ENCODE measurements at regions not wholly inside any gene's neighbourhood (a gene's known extent, or its start where the extent isn't known, plus 50 kb on each side); places are given as distances from the start of the nearest gene placed in this dataset.
"Not testable (repeated sequence)": the region's sequence is repeated elsewhere in the genome, so short reads cannot be mapped to it uniquely, and the experiment has no call there.

DNA sequence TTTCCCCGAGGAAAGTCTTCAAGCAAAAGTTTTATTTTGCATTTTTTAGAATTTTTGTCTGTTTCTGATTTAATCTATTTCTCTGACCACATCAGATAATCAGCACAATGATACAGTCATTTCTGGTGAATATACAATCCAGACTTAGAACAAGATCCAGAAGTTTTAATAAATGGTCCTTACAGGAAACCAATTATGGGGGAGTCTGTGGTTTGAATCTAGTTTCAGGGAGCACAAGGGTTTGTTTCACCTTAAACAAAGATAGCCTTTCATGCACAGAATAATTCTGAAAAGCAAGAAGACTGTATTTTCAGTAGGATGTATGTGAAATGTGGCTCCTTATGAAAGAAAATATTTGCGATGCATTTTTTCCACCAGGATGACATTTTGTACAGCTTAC lies 158.5 kb upstream of the ARSJ start:
- H3K36me3 ChIP-seq (ENCODE audit: low read depth, missing control alignments): no peaks in the 10 kb centered on the region
- H3K27me3 ChIP-seq: no peaks in the 10 kb centered on the region
- DNase-seq: no peak
- TF ChIP-seq, protein P1, sequence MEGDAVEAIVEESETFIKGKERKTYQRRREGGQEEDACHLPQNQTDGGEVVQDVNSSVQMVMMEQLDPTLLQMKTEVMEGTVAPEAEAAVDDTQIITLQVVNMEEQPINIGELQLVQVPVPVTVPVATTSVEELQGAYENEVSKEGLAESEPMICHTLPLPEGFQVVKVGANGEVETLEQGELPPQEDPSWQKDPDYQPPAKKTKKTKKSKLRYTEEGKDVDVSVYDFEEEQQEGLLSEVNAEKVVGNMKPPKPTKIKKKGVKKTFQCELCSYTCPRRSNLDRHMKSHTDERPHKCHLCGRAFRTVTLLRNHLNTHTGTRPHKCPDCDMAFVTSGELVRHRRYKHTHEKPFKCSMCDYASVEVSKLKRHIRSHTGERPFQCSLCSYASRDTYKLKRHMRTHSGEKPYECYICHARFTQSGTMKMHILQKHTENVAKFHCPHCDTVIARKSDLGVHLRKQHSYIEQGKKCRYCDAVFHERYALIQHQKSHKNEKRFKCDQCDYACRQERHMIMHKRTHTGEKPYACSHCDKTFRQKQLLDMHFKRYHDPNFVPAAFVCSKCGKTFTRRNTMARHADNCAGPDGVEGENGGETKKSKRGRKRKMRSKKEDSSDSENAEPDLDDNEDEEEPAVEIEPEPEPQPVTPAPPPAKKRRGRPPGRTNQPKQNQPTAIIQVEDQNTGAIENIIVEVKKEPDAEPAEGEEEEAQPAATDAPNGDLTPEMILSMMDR (IDR thresholded peaks at IDR 0.05): no peak
- no peak for TF ChIP-seq POLR2A (IDR thresholded peaks at IDR 0.05)
- H3K4me1 ChIP-seq: no peaks in the 10 kb centered on the region
- 78 to 85% methylated on average over 2 of the region's 2 CpGs for WGBS, 2 donors
- H3K4me3 ChIP-seq: no peak overlapping the region
- H3K27ac ChIP-seq: no peak overlapping the region
- intact Hi-C loops (cut with DNase I; ENCODE audit: low total_unique reads): no loop called here
- no peaks in the 10 kb centered on the region for H3K9me3 ChIP-seq

DNA sequence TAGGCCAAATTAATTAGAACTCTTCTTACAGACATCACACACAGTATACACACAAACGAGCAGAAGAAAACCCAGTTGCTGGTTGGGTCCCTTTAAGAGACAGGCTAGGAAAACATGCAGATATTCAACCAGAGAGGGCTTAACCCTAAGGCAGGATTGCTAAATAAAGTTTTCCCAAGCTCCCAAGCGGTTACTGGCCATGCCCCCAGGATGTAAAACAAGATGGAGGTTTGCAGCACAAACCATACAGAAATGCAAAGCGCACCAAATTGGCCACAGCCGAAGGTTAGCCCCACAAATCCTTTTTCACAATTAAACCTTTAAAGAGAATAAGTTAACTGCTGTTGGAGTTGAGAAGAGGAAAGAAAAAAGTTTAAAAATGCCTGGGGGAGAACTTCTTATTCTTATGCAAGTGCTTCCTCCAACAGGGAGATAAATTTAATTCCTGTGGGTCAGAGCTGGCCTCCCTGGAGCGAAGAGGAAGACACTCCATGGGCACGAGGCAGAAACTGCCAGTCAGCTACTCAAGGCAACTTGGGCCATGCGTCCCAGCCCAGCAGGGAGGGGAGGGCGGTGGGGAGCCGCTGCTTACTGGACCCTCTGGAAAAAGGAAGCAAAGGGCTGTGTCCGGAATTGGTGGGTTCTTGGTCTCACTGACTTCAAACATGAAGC lies 167.6 kb upstream of the ARSJ start:
- Histone ChIP-seq H3K27me3 (no peaks in the 10 kb centered on the region), H3K4me1 (no peaks in the 10 kb centered on the region), H3K27ac (no peak overlapping the region), H3K4me3 (no peak overlapping the region), H3K9me3 (no peaks in the 10 kb centered on the region), H3K36me3 (ENCODE audit: low read depth, missing control alignments) (no peaks in the 10 kb centered on the region)
- WGBS, 2 donors: 82 to 84% methylated on average over 10 of the region's 10 CpGs
- no peak for DNase-seq
- intact Hi-C loops (cut with DNase I; ENCODE audit: low total_unique reads): no loop called here
- no peak for TF ChIP-seq POLR2A (IDR thresholded peaks at IDR 0.05)
- TF ChIP-seq, protein P1 (IDR thresholded peaks at IDR 0.05): no peak

DNA sequence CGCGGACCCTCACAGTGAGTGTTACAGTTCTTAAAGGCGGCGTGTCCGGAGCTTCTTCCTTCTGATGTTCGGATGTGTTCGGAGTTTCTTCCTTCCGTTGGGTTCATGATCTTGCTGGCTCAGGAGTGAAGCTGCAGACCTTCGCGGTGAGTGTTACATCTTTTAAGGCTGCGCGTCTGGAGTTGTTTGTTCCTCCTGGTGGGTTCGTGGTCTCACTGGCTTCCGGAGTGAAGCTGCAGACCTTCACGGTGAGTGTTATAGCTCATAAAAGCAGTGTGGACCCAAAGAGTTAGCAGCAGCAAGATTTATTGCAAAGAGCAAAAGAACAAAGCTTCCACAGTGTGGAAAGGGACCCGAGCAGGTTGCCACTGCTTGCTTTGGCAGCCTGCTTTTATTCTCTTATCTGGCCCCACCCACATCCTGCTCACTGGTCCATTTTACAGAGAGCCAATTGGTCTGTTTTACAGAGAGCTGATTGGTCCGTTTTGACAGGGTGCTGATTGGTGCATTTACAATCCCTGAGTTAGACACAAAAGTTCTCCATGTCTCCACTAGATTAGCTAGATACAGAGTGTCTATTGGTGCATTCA lies 168.3 kb upstream of the ARSJ start:
- H3K9me3 ChIP-seq; H3K4me3 ChIP-seq; intact Hi-C loops (cut with DNase I; ENCODE audit: low total_unique reads); H3K36me3 ChIP-seq (ENCODE audit: low read depth, missing control alignments); DNase-seq; H3K4me1 ChIP-seq; H3K27ac ChIP-seq; H3K27me3 ChIP-seq: not testable (repeated sequence)
- 87 to 92% methylated on average over 17 of the region's 17 CpGs for WGBS, 2 donors

DNA sequence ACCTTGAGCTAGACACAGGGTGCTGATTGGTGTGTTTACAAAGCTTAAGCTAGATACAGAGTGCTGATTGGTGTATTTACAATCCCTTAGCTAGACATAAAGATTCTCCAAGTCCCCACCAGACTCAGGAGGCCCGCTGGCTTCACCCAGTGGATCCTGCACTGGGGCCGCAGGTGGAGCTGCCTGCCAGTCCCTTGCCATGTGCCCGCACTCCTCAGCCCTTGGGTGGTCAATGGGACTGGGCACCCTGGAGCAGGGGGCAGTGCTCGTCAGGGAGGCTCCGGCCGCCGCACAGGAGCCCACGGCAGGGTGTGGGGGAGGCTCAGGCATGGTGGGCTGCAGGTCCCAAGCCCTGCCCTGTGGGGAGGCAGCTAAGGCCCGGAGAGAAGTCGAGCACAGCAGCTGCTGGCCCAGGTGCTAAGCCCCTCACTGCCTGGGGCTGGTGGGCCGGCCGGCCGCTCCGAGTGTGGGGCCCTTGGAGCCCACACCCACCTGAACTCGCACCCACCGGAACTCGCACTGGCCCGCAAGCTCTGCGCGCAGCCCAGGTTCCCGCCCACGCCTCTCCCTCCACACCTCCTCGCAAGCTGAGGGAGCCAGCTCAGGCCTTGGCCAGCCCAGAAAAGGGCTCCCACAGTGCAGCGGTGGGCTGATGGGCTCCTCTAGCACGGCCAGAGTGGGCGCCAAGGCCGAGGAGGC lies 169.1 kb upstream of the ARSJ start:
- intact Hi-C loops (cut with DNase I; ENCODE audit: low total_unique reads); H3K4me1 ChIP-seq; H3K27me3 ChIP-seq; H3K27ac ChIP-seq; DNase-seq; H3K4me3 ChIP-seq; H3K36me3 ChIP-seq (ENCODE audit: low read depth, missing control alignments); H3K9me3 ChIP-seq: not testable (repeated sequence)
- 84 to 93% methylated on average over 5 to 12 of the region's 27 CpGs for WGBS, 2 donors

DNA sequence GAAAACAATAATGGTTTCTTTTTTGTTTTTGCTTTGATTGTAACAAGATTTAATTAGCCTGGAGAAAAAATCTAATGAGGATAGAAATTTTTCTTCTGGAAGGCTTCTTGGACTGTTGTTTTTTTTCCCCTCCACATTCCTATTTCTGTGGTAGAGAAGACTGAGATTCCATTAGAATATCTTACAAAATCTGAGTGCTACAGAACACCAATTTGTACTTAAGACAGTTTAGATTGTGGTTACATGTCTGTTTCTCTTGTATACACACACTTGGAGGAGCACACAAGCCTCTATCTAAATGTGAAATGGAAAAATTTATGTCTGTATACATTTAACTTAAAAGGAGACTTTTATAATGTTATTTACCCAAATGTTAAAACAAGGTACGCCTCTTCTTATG lies 176.9 kb upstream of the ARSJ start:
- Histone ChIP-seq H3K36me3 (ENCODE audit: low read depth, missing control alignments) (no peaks in the 10 kb centered on the region), H3K4me3 (no peak overlapping the region), H3K27me3 (no peaks in the 10 kb centered on the region), H3K9me3 (no peaks in the 10 kb centered on the region), H3K4me1 (no peaks in the 10 kb centered on the region), H3K27ac (no peak overlapping the region)
- TF ChIP-seq POLR2A (IDR thresholded peaks at IDR 0.05): no peak
- TF ChIP-seq, protein P1 (IDR thresholded peaks at IDR 0.05): no peak
- 86 to 98% methylated on average over 1 of the region's 1 CpG for WGBS, 2 donors
- intact Hi-C loops (cut with DNase I; ENCODE audit: low total_unique reads): no loop called here
- no peak for DNase-seq

All from testis (tissue), 2 donors.